ENCODE measurements at regions not wholly inside any gene's neighbourhood (a gene's known extent, or its start where the extent isn't known, plus 50 kb on each side); places are given as distances from the start of the nearest gene placed in this dataset.
"Not testable (repeated sequence)": the region's sequence is repeated elsewhere in the genome, so short reads cannot be mapped to it uniquely, and the experiment has no call there.

- no peak for DNase-seq (ENCODE audit: low read depth in 4 of 4, low spot score in 2 of 4)
These were observed 469.3 kb downstream of the PLCL1 start for GRCh38 chr2:198273660-198274059.

- DNase-seq (ENCODE audit: low read depth in 4 of 4, low spot score in 2 of 4): not testable (repeated sequence)
These were observed 465.8 kb downstream of the PLCL1 start for GRCh38 chr2:198270157-198270556.

- no peak for DNase-seq (ENCODE audit: low read depth in 4 of 4, low spot score in 2 of 4)
These were observed 464.1 kb downstream of the PLCL1 start for GRCh38 chr2:198268519-198268918.

GRCh38 chr2:198259496-198259895 is 455.1 kb downstream of the PLCL1 start:
- no peak for DNase-seq (ENCODE audit: low read depth in 4 of 4, low spot score in 2 of 4)

GRCh38 chr2:198254536-198255090 is 450.2 kb downstream of the PLCL1 start:
- no peak for DNase-seq (ENCODE audit: low read depth in 4 of 4, low spot score in 2 of 4)

GRCh38 chr2:198253995-198254394 is 449.6 kb downstream of the PLCL1 start:
- no peak for DNase-seq (ENCODE audit: low read depth in 4 of 4, low spot score in 2 of 4)

GRCh38 chr2:198252472-198252871 is 448.1 kb downstream of the PLCL1 start:
- DNase-seq (ENCODE audit: low read depth in 4 of 4, low spot score in 2 of 4): no peak

- no peak for DNase-seq (ENCODE audit: low read depth in 4 of 4, low spot score in 2 of 4)
These were observed 437.7 kb downstream of the PLCL1 start for GRCh38 chr2:198242093-198242492.

- no peak for DNase-seq (ENCODE audit: low read depth in 4 of 4, low spot score in 2 of 4)
These were observed 434.0 kb downstream of the PLCL1 start for GRCh38 chr2:198238429-198238828.

GRCh38 chr2:198236338-198236737 is 431.9 kb downstream of the PLCL1 start:
- no peak for DNase-seq (ENCODE audit: low read depth in 4 of 4, low spot score in 2 of 4)

- no peak for DNase-seq (ENCODE audit: low read depth in 4 of 4, low spot score in 2 of 4)
These were observed 427.9 kb downstream of the PLCL1 start for GRCh38 chr2:198232281-198232680.

GRCh38 chr2:198231562-198231961 is 427.2 kb downstream of the PLCL1 start:
- DNase-seq (ENCODE audit: low read depth in 4 of 4, low spot score in 2 of 4): no peak

GRCh38 chr2:198220763-198221610 is 416.6 kb downstream of the PLCL1 start:
- DNase-seq (ENCODE audit: low read depth in 4 of 4, low spot score in 2 of 4): no peak

- DNase-seq (ENCODE audit: low read depth in 4 of 4, low spot score in 2 of 4): no peak
These were observed 414.9 kb downstream of the PLCL1 start for GRCh38 chr2:198219292-198219691.

- DNase-seq (ENCODE audit: low read depth in 4 of 4, low spot score in 2 of 4): no peak
These were observed 409.8 kb downstream of the PLCL1 start for GRCh38 chr2:198214114-198214596.

GRCh38 chr2:198213253-198213652 is 408.9 kb downstream of the PLCL1 start:
- no peak for DNase-seq (ENCODE audit: low read depth in 4 of 4, low spot score in 2 of 4)

GRCh38 chr2:198211706-198212105 is 407.3 kb downstream of the PLCL1 start:
- DNase-seq (ENCODE audit: low read depth in 4 of 4, low spot score in 2 of 4): no peak

- no peak for DNase-seq (ENCODE audit: low read depth in 4 of 4, low spot score in 2 of 4)
These were observed 399.1 kb downstream of the PLCL1 start for GRCh38 chr2:198203336-198204069.
